IMR-90 (cell line): ENCODE measurements at regions not wholly inside any gene's neighbourhood (a gene's known extent, or its start where the extent isn't known, plus 50 kb on each side); places are given as distances from the start of the nearest gene placed in this dataset.

ENCODE experiments used
- ATAC-seq: fragments of 200-7000 bp; cut with Tn5 transposase; 2 replicates; pipeline ENCODE4 v1.9.1; 2020; ENCODE audit warnings: low read depth, mild to moderate bottlenecking, moderate library complexity
- BruUV-seq: library from RNA; stranded (reverse); fragments of 400-500 nt; replicated peaks from 2 replicates; lab custom pipeline; 2021; lab: Mats Ljungman, UMichigan
- CTCF ChIA-PET: fragments of 300-600 bp; formaldehyde crosslinking; extraction: SDS; loops from one replicate; lab custom pipeline; 2021; ENCODE audit warnings: antibody characterized with exemption; lab: Yijun Ruan, JAX
- POLR2A ChIA-PET: fragments of 300-600 bp; sonication (Branson Sonifier 250); formaldehyde crosslinking; loops from one replicate; lab custom pipeline; 2022; ENCODE audit warnings: antibody characterized with exemption; ENCODE audit not compliant: unreplicated experiment; lab: Charles Lee
- DNase-seq: peaks from one replicate; pipeline ENCODE4 v3.0.0; 2013
- H2AFZ ChIP-seq: replicated peaks from 2 replicates; pipeline ENCODE3; 2013; ENCODE audit warnings: low read length, mild to moderate bottlenecking; ENCODE audit not compliant: poor library complexity
- H2AK5ac ChIP-seq: 2 replicates; pipeline ENCODE4 v1.6.1; 2013; ENCODE audit warnings: low read depth, low read length, inconsistent platforms
- H2AK9ac ChIP-seq: replicated peaks from 2 replicates; pipeline ENCODE3; 2013; ENCODE audit warnings: mild to moderate bottlenecking, low read depth, low read length, moderate library complexity; ENCODE audit not compliant: poor library complexity
- H2BK120ac ChIP-seq: 2 replicates; pipeline ENCODE4 v1.6.1; 2013; ENCODE audit warnings: low read depth, low read length, inconsistent platforms
- H2BK15ac ChIP-seq: 3 replicates; pipeline ENCODE4 v1.6.1; 2013; ENCODE audit warnings: low read depth, low read length, inconsistent platforms
- H2BK20ac ChIP-seq: 2 replicates; pipeline ENCODE4 v1.6.1; 2013; ENCODE audit warnings: low read depth, mild to moderate bottlenecking, inconsistent platforms, low read length, moderate library complexity
- H2BK5ac ChIP-seq: 2 replicates; pipeline ENCODE4 v1.6.1; 2013; ENCODE audit warnings: mild to moderate bottlenecking, low read depth, low read length, inconsistent platforms; ENCODE audit not compliant: poor library complexity, severe bottlenecking
- H3K14ac ChIP-seq: replicated peaks from 2 replicates; pipeline ENCODE4 v1.6.1; 2013; ENCODE audit warnings: low read depth, low read length, inconsistent platforms
- H3K18ac ChIP-seq: 2 replicates; pipeline ENCODE4 v1.6.1; 2013; ENCODE audit warnings: low read depth, low read length, control low read depth
- H3K23ac ChIP-seq: 2 replicates; pipeline ENCODE4 v1.6.1; 2013; ENCODE audit warnings: low read depth, low read length, inconsistent platforms
- H3K27ac ChIP-seq: 2 replicates; pipeline ENCODE4 v1.5.1; 2013; ENCODE audit warnings: mild to moderate bottlenecking, control low read depth, low read length; ENCODE audit not compliant: insufficient read depth
- H3K27me3 ChIP-seq: 2 replicates; pipeline ENCODE4 v1.6.1; 2013; ENCODE audit warnings: low read length; ENCODE audit not compliant: control insufficient read depth, insufficient read depth
- H3K36me3 ChIP-seq: 2 replicates; pipeline ENCODE4 v1.6.1; 2013; ENCODE audit warnings: low read length, mixed read lengths; ENCODE audit not compliant: control insufficient read depth, insufficient read depth
- H3K4ac ChIP-seq: 2 replicates; pipeline ENCODE4 v1.6.1; 2013; ENCODE audit warnings: low read depth, low read length, inconsistent platforms
- H3K4me1 ChIP-seq: 2 replicates; pipeline ENCODE4 v1.6.1; 2013; ENCODE audit warnings: low read length, mixed read lengths; ENCODE audit not compliant: control insufficient read depth, insufficient read depth
- H3K4me2 ChIP-seq: 2 replicates; pipeline ENCODE4 v1.6.1; 2013; ENCODE audit warnings: low read depth, mild to moderate bottlenecking, control low read depth, low read length, moderate library complexity
- H3K4me3 ChIP-seq: 2 replicates; pipeline ENCODE4 v1.5.1; 2013; ENCODE audit warnings: low read depth, mild to moderate bottlenecking, control low read depth, low read length, moderate library complexity; ENCODE audit not compliant: insufficient read depth
- H3K56ac ChIP-seq: 2 replicates; pipeline ENCODE4 v1.6.1; 2013; ENCODE audit warnings: low read length, inconsistent platforms; ENCODE audit not compliant: insufficient read depth; ENCODE audit errors: extremely low read depth
- H3K79me1 ChIP-seq, 2 experiments: 2 replicates each; pipeline ENCODE4 v1.6.1; 2013; ENCODE audit warnings: low read length in 2 of 2, inconsistent platforms in 1 of 2, low read depth in 1 of 2
- H3K9ac ChIP-seq: 2 replicates; pipeline ENCODE4 v1.6.1; 2013; ENCODE audit warnings: low read depth, low read length, control low read depth
- H3K9me1 ChIP-seq: 2 replicates; pipeline ENCODE4 v1.6.1; 2013; ENCODE audit warnings: low read length, inconsistent platforms; ENCODE audit not compliant: insufficient read depth
- H3K9me3 ChIP-seq: 2 replicates; pipeline ENCODE4 v1.6.1; 2013; ENCODE audit warnings: low read length; ENCODE audit not compliant: control insufficient read depth, insufficient read depth
- H4K20me1 ChIP-seq: 2 replicates; pipeline ENCODE4 v1.6.1; 2013; ENCODE audit warnings: low read length, inconsistent platforms; ENCODE audit not compliant: insufficient read depth
- H4K5ac ChIP-seq: 2 replicates; pipeline ENCODE4 v1.6.1; 2013; ENCODE audit warnings: mild to moderate bottlenecking, low read depth, low read length, control low read depth
- H4K8ac ChIP-seq, 2 experiments: 2 replicates each; pipeline ENCODE4 v1.6.1; 2013; ENCODE audit warnings: low read depth in 2 of 2, low read length in 2 of 2, control low read depth in 1 of 2, inconsistent platforms in 1 of 2
- H4K91ac ChIP-seq: 2 replicates; pipeline ENCODE4 v1.6.1; 2013; ENCODE audit warnings: low read depth, low read length, inconsistent platforms; ENCODE audit not compliant: insufficient read depth
- BHLHE40 ChIP-seq: fragments of 150-350 bp; IDR thresholded peaks from 2 replicates; pipeline ENCODE4 v1.6.1; 2016; ENCODE audit warnings: mild to moderate bottlenecking, low read depth, low read length
- CHD1 ChIP-seq: IDR thresholded peaks from 2 replicates; pipeline ENCODE4 v1.6.1; 2012; ENCODE audit warnings: low read depth, low read length, improper control_type of control experiment
- FOS ChIP-seq: fragments of 150-350 bp; IDR thresholded peaks from 2 replicates; pipeline ENCODE4 v1.6.1; 2016; ENCODE audit warnings: low read depth, low read length
- MAFK ChIP-seq: IDR thresholded peaks from 2 replicates; pipeline ENCODE4 v1.6.1; 2012; ENCODE audit warnings: low read depth, low read length, improper control_type of control experiment
- MAZ ChIP-seq: IDR thresholded peaks from 2 replicates; pipeline ENCODE4 v1.6.1; 2012; ENCODE audit warnings: low read depth, mild to moderate bottlenecking, low read length, improper control_type of control experiment, moderate library complexity, borderline replicate concordance
- MXI1 ChIP-seq: IDR thresholded peaks from 2 replicates; pipeline ENCODE4 v1.6.1; 2012; ENCODE audit warnings: low read depth, mild to moderate bottlenecking, low read length, moderate library complexity, borderline replicate concordance
- NFE2L2 ChIP-seq: fragments of 150-350 bp; IDR thresholded peaks from 2 replicates; pipeline ENCODE4 v1.6.1; 2016; ENCODE audit warnings: low read depth, mild to moderate bottlenecking, low read length
- POLR2A ChIP-seq: IDR thresholded peaks from 2 replicates; pipeline ENCODE4 v1.6.1; 2012; ENCODE audit warnings: mild to moderate bottlenecking, low read depth, low read length
- RCOR1 ChIP-seq: IDR thresholded peaks from 2 replicates; pipeline ENCODE4 v1.6.1; 2012; ENCODE audit warnings: mild to moderate bottlenecking, low read length, improper control_type of control experiment; ENCODE audit not compliant: insufficient replicate concordance
- RFX5 ChIP-seq: IDR thresholded peaks from 2 replicates; pipeline ENCODE4 v1.8.0; 2012; ENCODE audit warnings: low read depth, mild to moderate bottlenecking, low read length, moderate library complexity
- SMC3 ChIP-seq: fragments of 150-350 bp; IDR thresholded peaks from 2 replicates; pipeline ENCODE4 v1.6.1; 2016; ENCODE audit warnings: low read depth, mild to moderate bottlenecking, antibody characterized with exemption, low read length, moderate library complexity
- WGBS, 2 experiments: methylation state at CpG; one replicate each; pipeline versions ENCODE4 v1.1.5 to v1.1.7; 2013; ENCODE audit warnings: missing lambda C conversion rate in 2 of 2; ENCODE audit not compliant: insufficient read length in 1 of 2; ENCODE audit errors: extremely low coverage in 2 of 2; 5-methylcytosine and 5-hydroxymethylcytosine counted together
- dilution Hi-C: fragments of 300-500 bp; cut with HindIII; formaldehyde crosslinking; loops from one replicate; pipeline ENCODE4 v1.14.3; 2018; ENCODE audit warnings: low sequenced_read_pairs; ENCODE audit not compliant: unreplicated experiment
- in situ Hi-C: fragments of 300-500 bp; cut with MboI; formaldehyde crosslinking; loops from 3 replicates; pipeline ENCODE4 v1.14.3; 2019; ENCODE audit warnings: low sequenced_read_pairs, inconsistent platforms, mixed read lengths
- intact Hi-C: fragments of 100-400 bp; cut with micrococcal nuclease; formaldehyde crosslinking; loops from 2 replicates; pipeline ENCODE4 v1.10.0; 2022
- TF ChIP-seq, protein P1 (sequence below): fragments of 150-350 bp; IDR thresholded peaks from 2 replicates; pipeline ENCODE4 v1.6.1; 2016; ENCODE audit warnings: low read depth, mild to moderate bottlenecking, low read length, moderate library complexity, borderline replicate concordance
- TF ChIP-seq, protein P2 (sequence below): fragments of 150-350 bp; IDR thresholded peaks from 2 replicates; pipeline ENCODE4 v1.6.1; 2017; ENCODE audit warnings: mild to moderate bottlenecking, antibody characterized with exemption, low read length, low read depth
- TF ChIP-seq, protein P3 (sequence below): conservative IDR thresholded peaks from 2 replicates; pipeline ENCODE4 v1.5.1; 2012; ENCODE audit warnings: mild to moderate bottlenecking, low read depth, low read length, improper control_type of control experiment

DNA sequence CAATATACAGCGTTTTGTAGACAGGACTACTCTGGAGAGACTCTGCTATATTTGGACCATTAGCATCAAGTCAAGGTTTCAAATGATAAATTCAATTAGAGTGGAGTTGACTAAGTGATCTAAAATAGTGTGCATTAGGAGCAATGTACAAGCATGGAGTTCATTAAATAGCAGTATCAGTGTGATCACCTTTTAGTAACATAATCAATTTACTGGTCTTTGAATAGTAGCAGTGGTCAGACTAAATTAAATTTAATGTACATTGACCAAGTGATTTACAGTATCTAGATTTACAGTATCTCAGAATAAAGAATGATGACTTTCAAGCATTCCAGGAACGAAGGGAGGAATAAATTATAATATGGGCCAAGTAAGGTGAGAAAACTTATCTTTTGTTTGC, 489.6 kb upstream of the ADGRL4 start:
- H2BK15ac ChIP-seq = no peak overlapping the region
- no peak overlapping the region for H3K4me3 ChIP-seq
- no peak overlapping the region for H3K9ac ChIP-seq
- no peak overlapping the region for H3K23ac ChIP-seq
- no peak overlapping the region for H2AFZ ChIP-seq
- no peak overlapping the region for H2BK5ac ChIP-seq
- no peak overlapping the region for H4K91ac ChIP-seq
- ATAC-seq = no peak
- no peak overlapping the region for H4K8ac ChIP-seq
- H3K4me1 ChIP-seq = no peaks in the 10 kb centered on the region
- H3K14ac ChIP-seq = no peak overlapping the region
- no peak overlapping the region for H2BK20ac ChIP-seq
- no peak overlapping the region for H4K5ac ChIP-seq
- in situ Hi-C loops = no loop called here
- H3K79me1 ChIP-seq = no peaks in the 10 kb centered on the region
- no peak overlapping the region for H2AK5ac ChIP-seq
- ChIA-PET POLR2A (no interaction called here), CTCF (interaction anchor here (1.1 kb wide), 1 partner anchor 9 kb away, joined by 4 read pairs; no protein-coding TSS in a partner anchor)
- no peak overlapping the region for H3K4me2 ChIP-seq
- no peak overlapping the region for H3K56ac ChIP-seq
- BruUV-seq = no TSS peak
- no peaks in the 10 kb centered on the region for H4K20me1 ChIP-seq
- no peak overlapping the region for H2AK9ac ChIP-seq
- no peak overlapping the region for H3K27ac ChIP-seq
- H3K9me1 ChIP-seq = no peaks in the 10 kb centered on the region
- intact Hi-C loops = loop anchor here (1.0 to 5.0 kb wide), 3 partner anchors 236 to 657 kb away; no protein-coding TSS in a partner anchor
- no peak overlapping the region for H3K4ac ChIP-seq
- H2BK120ac ChIP-seq = no peak overlapping the region
- no peaks in the 10 kb centered on the region for H3K9me3 ChIP-seq
- dilution Hi-C loops = no loop called here
- H3K18ac ChIP-seq = no peak overlapping the region
- H3K27me3 ChIP-seq = no peaks in the 10 kb centered on the region
- TF ChIP-seq CHD1 (no peak), FOS (no peak), MAFK (no peak), BHLHE40 (no peak), MAZ (no peak), RCOR1 (no peak), RFX5 (no peak), SMC3 (no peak), NFE2L2 (no peak), MXI1 (no peak), POLR2A (no peak)
- TF ChIP-seq, protein P1, sequence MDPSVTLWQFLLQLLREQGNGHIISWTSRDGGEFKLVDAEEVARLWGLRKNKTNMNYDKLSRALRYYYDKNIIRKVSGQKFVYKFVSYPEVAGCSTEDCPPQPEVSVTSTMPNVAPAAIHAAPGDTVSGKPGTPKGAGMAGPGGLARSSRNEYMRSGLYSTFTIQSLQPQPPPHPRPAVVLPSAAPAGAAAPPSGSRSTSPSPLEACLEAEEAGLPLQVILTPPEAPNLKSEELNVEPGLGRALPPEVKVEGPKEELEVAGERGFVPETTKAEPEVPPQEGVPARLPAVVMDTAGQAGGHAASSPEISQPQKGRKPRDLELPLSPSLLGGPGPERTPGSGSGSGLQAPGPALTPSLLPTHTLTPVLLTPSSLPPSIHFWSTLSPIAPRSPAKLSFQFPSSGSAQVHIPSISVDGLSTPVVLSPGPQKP = no peak
- TF ChIP-seq, protein P2, sequence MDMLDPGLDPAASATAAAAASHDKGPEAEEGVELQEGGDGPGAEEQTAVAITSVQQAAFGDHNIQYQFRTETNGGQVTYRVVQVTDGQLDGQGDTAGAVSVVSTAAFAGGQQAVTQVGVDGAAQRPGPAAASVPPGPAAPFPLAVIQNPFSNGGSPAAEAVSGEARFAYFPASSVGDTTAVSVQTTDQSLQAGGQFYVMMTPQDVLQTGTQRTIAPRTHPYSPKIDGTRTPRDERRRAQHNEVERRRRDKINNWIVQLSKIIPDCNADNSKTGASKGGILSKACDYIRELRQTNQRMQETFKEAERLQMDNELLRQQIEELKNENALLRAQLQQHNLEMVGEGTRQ = no peak
- TF ChIP-seq, protein P3, sequence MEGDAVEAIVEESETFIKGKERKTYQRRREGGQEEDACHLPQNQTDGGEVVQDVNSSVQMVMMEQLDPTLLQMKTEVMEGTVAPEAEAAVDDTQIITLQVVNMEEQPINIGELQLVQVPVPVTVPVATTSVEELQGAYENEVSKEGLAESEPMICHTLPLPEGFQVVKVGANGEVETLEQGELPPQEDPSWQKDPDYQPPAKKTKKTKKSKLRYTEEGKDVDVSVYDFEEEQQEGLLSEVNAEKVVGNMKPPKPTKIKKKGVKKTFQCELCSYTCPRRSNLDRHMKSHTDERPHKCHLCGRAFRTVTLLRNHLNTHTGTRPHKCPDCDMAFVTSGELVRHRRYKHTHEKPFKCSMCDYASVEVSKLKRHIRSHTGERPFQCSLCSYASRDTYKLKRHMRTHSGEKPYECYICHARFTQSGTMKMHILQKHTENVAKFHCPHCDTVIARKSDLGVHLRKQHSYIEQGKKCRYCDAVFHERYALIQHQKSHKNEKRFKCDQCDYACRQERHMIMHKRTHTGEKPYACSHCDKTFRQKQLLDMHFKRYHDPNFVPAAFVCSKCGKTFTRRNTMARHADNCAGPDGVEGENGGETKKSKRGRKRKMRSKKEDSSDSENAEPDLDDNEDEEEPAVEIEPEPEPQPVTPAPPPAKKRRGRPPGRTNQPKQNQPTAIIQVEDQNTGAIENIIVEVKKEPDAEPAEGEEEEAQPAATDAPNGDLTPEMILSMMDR = no peak
- no peak for DNase-seq
- WGBS, 2 experiments = no CpG with 5 or more reads among the region's 2 CpGs
- no peaks in the 10 kb centered on the region for H3K36me3 ChIP-seq
